ENCODE measurements at regions not wholly inside any gene's neighbourhood (a gene's known extent, or its start where the extent isn't known, plus 50 kb on each side); places are given as distances from the start of the nearest gene placed in this dataset.

GRCh38 chr14:22391908-22392565 lies 197.0 kb downstream of the DAD1 start:
- H3K79me2 ChIP-seq (ENCODE audit: control insufficient read depth, low read length) = no peaks in the 10 kb centered on the region
- H3K27me3 ChIP-seq (ENCODE audit: control insufficient read depth, low read length) = no peaks in the 10 kb centered on the region
- H3K27ac ChIP-seq (ENCODE audit: low read depth, low read length) = 0 out of 2 replicates have a peak overlapping the region, but pooled peaks have one; percentile 3
- peak overlapping the region; percentile 40 for H3K4me3 ChIP-seq (ENCODE audit: low read length)
- peak overlapping the region; percentile 54 for H3K4me2 ChIP-seq (ENCODE audit: low read length)
- H3K36me3 ChIP-seq (ENCODE audit: control insufficient read depth, low read length) = no peaks in the 10 kb centered on the region
- TF ChIP-seq CTCF (IDR thresholded peaks at IDR 0.05; ENCODE audit: low read depth, low read length, poor library complexity, severe bottlenecking) (peak; percentile 78), EZH2phosphoT487 (IDR thresholded peaks at IDR 0.05; ENCODE audit: borderline replicate concordance, low read length) (no peak)
- H3K9me3 ChIP-seq (ENCODE audit: control insufficient read depth, insufficient read depth, low read length) = no peaks in the 10 kb centered on the region
- no peaks in the 10 kb centered on the region for H3K9me2 ChIP-seq (replicated peaks; ENCODE audit: control insufficient read depth, low read length)
- H3K4me1 ChIP-seq (ENCODE audit: control insufficient read depth, low read length) = peaks cover 72% of the 10 kb centered on the region
- H3F3A ChIP-seq (ENCODE audit: control insufficient read depth, insufficient read depth) = no peaks in the 10 kb centered on the region
- no peaks in the 10 kb centered on the region for H4K20me1 ChIP-seq (ENCODE audit: control insufficient read depth, insufficient read depth, low read depth, low read length)

GRCh38 chr14:22390824-22391461 lies 198.1 kb downstream of the DAD1 start:
- Histone ChIP-seq H3K27ac (ENCODE audit: low read depth, low read length) (no peak overlapping the region), H3K27me3 (ENCODE audit: control insufficient read depth, low read length) (no peaks in the 10 kb centered on the region), H3F3A (ENCODE audit: control insufficient read depth, insufficient read depth) (no peaks in the 10 kb centered on the region), H3K9me2 (replicated peaks; ENCODE audit: control insufficient read depth, low read length) (no peaks in the 10 kb centered on the region), H4K20me1 (ENCODE audit: control insufficient read depth, insufficient read depth, low read depth, low read length) (no peaks in the 10 kb centered on the region), H3K9me3 (ENCODE audit: control insufficient read depth, insufficient read depth, low read length) (no peaks in the 10 kb centered on the region), H3K79me2 (ENCODE audit: control insufficient read depth, low read length) (no peaks in the 10 kb centered on the region), H3K4me3 (ENCODE audit: low read length) (no peak overlapping the region), H3K36me3 (ENCODE audit: control insufficient read depth, low read length) (no peaks in the 10 kb centered on the region), H3K4me2 (ENCODE audit: low read length) (peak overlapping the region; percentile 54), H3K4me1 (ENCODE audit: control insufficient read depth, low read length) (peaks cover 74% of the 10 kb centered on the region)
- TF ChIP-seq CTCF (IDR thresholded peaks at IDR 0.05; ENCODE audit: low read depth, low read length, poor library complexity, severe bottlenecking) (no peak), EZH2phosphoT487 (IDR thresholded peaks at IDR 0.05; ENCODE audit: borderline replicate concordance, low read length) (no peak)

- Histone ChIP-seq H3K27me3 (ENCODE audit: control insufficient read depth, low read length) (no peaks in the 10 kb centered on the region), H3K36me3 (ENCODE audit: control insufficient read depth, low read length) (no peaks in the 10 kb centered on the region), H3K79me2 (ENCODE audit: control insufficient read depth, low read length) (no peaks in the 10 kb centered on the region), H3K4me2 (ENCODE audit: low read length) (peak overlapping the region; percentile 54; the same call in 1 of the 2 replicates), H3K4me3 (ENCODE audit: low read length) (no peak overlapping the region), H3K4me1 (ENCODE audit: control insufficient read depth, low read length) (peaks cover 79% of the 10 kb centered on the region), H3K9me3 (ENCODE audit: control insufficient read depth, insufficient read depth, low read length) (no peaks in the 10 kb centered on the region), H3K9me2 (replicated peaks; ENCODE audit: control insufficient read depth, low read length) (no peaks in the 10 kb centered on the region), H3K27ac (ENCODE audit: low read depth, low read length) (no peak overlapping the region), H4K20me1 (ENCODE audit: control insufficient read depth, insufficient read depth, low read depth, low read length) (no peaks in the 10 kb centered on the region), H3F3A (ENCODE audit: control insufficient read depth, insufficient read depth) (peaks cover 4% of the 10 kb centered on the region; the same call in 1 of the 2 replicates)
- TF ChIP-seq CTCF (IDR thresholded peaks at IDR 0.05; ENCODE audit: low read depth, low read length, poor library complexity, severe bottlenecking) (no peak), EZH2phosphoT487 (IDR thresholded peaks at IDR 0.05; ENCODE audit: borderline replicate concordance, low read length) (no peak)
These were observed 198.8 kb downstream of the DAD1 start for GRCh38 chr14:22390195-22390594.

All from DOHH2 (cell line).